GM21717 (cell line): ENCODE measurements at regions not wholly inside any gene's neighbourhood (a gene's known extent, or its start where the extent isn't known, plus 50 kb on each side); places are given as distances from the start of the nearest gene placed in this dataset.
"Not testable (repeated sequence)": the region's sequence is repeated elsewhere in the genome, so short reads cannot be mapped to it uniquely, and the experiment has no call there.

Experiments
- ATAC-seq: cut with Tn5 transposase; IDR thresholded peaks from one replicate; pipeline ENCODE4 v1.9.1; 2021; ENCODE audit warnings: mild to moderate bottlenecking, moderate library complexity; ENCODE audit not compliant: unreplicated experiment

DNA sequence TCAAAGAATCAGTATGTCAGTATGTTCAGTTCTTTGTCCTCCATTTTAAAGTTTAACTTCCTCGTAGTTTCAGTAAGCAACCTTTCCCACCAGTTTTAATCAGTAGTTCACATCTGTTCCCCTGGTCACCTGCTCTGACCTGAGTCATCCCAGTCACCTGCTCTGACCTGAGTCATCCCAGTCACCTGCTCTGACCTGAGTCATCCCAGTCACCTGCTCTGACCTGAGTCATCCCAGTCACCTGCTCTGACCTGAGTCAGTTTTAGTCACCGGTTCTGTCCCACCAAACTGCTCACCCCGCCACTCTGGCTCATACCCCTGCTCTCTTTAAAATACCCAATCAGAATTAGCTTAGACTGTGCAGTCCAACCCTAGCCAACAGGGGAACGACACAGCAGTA, 180.1 kb upstream of the CNTN6 start:
- not testable (repeated sequence) for ATAC-seq

DNA sequence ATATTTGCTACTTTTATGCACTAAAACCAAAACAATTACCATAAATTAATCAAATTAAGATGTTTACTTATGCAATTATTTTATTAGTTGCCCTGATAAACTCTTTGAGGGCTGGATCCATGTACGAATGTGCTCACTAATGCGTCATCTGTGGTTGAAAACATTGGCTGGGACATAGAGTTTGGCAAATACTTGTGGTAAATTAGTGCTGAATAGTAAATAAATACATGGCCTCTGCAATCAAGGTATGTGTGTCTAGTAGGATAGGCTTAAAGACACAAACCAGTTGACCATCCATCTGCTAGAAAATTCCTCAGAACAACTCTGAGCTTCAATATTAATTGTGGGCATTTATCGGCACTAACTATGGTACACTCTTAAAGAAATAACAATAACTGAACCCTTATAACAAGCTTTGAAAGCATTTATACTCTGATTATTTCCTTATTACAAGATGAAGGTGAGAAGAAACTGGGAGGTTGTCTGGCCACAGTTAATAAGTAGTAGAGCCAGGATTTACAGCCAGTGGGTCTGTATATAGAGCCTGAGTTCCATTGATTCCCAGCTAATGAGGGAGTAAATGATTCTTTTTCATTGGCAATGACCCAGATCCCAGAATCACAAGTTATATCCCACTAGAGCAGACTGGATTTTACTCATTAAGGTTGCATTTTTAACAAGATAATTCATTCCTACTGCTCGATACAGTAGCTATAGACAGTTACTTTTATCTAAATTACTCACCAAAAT, 169.5 kb upstream of the CNTN6 start:
- ATAC-seq: no peak

DNA sequence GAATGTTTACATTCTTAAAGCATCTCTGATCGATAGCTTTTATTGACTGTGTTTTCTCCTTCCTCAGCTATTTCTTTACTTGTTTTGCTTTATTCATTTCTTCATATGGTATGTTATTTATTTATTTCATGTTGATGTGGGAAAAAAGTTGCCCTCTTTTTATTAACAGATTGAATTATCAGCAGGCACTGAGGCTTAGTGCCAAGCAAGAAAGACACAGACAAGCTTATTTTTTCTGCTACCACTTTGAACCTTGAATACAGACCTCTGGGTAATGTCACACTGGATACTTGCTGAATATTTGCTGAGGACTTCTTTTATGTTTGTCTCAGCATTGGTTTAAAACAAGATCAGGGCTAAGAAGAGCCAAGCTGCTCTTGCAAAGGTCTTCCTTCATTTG, 162.0 kb upstream of the CNTN6 start:
- ATAC-seq: no peak

DNA sequence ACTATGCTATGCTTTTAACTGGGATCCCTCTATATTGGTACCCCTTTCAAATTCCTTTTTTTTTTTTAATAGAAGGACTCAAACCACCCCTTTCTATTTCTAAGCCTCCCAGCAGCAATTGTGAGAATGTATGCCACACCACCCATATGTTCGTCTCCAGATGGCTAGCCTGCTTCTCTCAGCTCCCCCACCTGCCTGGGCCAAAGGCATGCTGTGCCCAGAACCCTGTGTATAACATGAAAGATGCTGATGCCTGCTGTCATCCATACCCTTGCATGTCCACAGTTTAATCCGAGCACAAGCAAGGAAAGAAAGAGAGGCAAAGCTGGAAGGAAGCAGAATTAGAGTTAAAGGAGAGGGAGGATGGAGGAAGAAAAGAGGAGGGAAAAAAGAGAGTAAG, 159.5 kb upstream of the CNTN6 start:
- ATAC-seq: no peak

DNA sequence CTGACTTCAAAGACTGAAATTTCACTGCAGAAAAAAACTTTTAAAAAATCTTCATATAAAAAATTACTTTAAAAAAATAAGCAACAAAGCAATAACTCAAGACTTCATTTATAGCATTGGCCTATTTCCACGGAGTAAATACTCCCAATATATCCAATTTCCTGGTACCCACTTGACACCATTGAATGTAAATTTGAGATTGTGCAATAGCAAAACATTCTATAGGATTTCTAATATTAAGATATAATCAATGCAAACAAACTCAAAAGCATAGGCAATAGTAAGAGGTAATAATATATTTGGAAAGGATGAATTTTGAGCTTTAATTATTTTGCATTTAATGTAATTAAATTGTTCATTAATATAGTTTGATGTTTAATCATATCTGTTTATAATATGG, 148.0 kb upstream of the CNTN6 start:
- no peak for ATAC-seq

DNA sequence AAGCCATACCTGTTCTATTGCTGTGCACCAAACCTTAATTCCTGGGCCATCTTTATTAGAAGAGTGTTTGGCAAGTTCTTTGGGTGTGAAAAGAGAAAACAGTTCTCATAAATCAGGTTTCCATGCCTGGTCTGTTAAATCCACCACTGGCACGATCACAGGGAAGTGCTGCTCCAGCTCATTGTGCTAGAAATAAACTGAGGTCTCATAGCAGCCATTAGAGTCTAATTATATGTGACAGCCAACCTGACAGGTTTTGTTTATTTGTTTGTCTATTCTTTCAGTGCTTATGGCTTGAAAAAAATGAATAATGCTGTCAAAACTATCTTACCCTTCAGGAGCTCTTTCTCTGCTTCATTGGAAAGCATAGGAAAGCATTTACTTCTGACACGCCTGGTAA, 147.1 kb upstream of the CNTN6 start:
- no peak for ATAC-seq

DNA sequence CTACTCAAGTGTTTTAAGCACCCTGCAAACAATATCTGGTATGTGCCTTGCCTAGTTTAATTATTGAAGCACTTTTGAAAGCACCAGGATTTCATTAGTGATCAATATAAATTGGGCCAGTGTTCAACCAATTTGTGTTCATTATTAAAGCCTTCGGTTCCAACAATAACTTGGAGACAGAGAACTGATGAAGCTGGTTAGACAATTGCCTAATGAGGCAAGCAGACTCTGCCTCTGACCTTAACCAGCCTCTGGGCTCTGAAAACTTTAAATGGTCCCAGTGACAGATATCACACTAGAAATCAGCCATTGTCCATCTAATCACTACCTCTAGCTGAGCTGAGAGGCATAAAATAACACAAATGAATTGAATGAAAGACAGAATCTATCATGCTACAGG, 139.9 kb upstream of the CNTN6 start:
- no peak for ATAC-seq

DNA sequence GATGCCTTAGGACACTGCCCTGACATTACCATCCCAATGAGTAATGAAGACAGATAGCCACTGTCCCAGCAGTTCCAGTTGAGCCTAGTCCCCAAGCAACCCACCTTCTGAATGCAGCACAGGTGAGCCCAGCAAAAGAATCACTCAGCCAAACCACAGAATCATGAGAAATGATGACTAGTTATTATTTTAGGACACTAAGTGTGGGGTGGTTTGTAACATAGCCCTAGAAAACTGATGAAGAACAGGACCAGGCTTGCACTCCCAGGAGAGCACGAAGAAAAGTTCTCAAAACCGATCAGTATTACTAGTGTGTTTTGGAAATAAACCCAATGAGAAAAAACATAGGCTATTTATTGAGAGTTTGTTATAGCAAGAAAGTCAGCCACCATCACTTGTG, 129.6 kb upstream of the CNTN6 start:
- no peak for ATAC-seq

DNA sequence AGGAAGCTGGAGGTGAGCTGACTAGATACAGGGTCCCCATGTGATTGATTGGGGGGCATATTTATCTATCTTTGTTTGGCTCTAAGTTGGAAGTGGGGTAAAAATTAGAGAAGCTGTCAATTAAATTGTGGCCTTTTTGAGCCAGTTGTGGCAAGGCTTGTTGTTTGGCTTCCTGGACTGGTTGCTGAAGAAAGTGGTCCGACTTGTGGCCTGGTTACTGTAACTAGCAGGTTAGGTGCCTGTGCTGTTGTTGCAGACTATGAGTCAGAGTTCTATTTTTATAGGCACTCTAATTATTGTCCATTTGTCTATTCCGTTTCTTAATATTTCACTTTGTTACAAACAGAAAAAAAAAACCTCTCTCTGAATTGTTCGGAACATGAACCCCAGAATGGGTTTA, 129.1 kb upstream of the CNTN6 start:
- no peak for ATAC-seq

DNA sequence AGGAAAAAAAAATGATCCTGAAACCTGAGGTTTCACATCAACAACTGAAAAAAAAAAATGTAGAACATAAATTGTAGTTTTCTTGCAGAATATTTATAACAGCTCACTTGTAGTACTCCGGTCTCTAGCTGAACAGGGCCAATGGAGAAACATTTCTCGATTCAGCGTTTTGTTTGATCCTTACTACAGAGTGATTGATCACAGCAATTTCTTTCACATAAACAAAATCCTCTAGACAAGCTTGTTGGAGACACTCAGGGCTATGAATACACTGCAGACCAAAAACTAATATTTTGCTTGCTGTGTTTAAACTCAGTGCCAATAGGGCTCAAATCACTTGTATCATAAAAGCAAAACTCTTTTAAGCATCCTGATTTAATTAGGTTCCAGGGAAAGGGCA, 127.0 kb upstream of the CNTN6 start:
- no peak for ATAC-seq

DNA sequence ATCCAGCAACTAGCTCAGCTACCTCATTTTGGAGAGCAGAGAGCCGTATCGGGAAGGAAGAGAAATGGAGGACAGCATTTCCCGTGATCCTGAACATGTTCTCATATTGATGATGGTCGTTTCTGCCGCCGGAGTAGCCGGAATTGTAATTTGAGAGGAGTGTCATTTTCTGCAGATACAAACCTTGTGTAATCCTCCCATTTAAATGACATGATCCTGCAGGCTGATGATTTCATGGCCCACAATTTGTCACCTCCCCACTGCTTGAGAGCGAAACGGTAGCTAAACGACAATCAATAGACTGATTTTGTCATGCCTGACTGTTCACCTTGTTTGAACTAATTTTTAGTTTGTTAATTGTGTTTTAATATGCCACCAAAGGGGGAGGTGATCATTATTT, 126.5 kb upstream of the CNTN6 start:
- ATAC-seq: no peak

DNA sequence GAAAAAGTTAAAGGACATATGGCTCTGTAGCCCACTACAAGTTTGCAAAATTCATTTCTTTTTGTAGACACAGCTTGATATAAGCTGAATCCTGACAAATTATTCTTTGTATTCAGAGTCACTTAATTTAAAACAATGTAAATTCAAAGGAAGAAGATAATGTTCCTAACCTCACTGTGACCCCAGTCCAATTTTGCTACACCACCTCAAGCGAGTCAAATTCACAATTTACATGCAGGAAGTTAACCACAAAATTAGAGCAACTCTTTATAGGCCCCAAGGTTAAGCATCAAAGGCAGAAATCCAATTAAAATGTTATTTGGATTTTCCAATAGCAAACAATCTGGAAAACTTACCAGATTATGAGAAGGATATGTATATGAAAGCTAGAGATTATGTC, 119.5 kb upstream of the CNTN6 start:
- no peak for ATAC-seq

DNA sequence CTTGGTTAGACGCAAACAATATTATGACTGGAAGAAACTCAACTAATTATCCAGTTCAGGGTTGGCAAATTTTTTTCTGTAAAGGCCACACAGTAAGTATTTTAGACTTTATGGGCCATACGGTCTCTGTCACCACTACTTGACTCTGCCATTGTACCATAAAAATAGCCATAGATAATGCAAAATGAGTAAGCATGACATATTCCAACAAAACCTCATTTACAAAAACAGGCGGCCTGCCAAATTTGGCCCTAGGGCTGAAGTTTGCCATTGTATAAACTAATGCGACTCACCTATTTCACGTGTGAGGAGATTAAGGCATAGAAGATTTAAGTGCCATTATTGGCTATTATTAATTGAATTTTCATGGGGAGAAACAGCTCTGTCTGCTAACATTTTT, 116.8 kb upstream of the CNTN6 start:
- no peak for ATAC-seq

DNA sequence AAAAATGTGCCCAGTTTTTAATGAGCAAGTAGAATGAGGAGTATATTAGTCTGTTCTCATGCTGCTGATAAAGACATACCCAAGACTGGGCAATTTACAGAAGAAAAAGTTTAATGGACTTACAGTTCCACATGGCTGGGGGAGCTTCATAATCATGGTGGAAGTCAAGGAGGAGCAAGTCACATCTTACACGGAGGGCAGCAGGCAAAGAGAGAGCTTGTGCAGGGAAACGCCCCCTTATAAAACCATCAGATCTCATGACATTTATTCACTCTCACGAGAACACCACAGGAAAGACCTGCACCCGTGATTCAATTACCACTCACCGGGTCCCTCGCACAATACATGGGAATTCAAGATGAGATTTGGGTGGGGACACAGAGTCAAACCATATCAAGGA, 111.7 kb upstream of the CNTN6 start:
- ATAC-seq: no peak

DNA sequence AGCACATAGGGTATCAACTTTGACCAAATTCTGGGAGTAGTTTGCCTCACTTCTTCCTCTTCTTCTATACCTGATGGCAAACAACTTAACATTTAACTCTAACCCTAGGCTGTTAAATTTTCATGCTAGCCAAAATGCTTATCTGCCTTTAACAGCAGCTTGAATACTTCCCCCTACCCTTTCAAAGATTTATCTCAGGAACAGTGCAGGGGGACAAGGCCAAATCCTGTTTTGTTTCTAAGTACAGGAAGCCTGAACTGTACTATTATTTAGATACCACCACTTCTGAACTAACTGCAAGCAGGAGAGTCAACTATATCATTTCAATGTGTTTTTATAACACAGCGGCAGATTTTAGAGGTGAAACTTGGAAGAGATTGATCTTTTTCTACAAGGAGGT, 104.0 kb upstream of the CNTN6 start:
- ATAC-seq: no peak

DNA sequence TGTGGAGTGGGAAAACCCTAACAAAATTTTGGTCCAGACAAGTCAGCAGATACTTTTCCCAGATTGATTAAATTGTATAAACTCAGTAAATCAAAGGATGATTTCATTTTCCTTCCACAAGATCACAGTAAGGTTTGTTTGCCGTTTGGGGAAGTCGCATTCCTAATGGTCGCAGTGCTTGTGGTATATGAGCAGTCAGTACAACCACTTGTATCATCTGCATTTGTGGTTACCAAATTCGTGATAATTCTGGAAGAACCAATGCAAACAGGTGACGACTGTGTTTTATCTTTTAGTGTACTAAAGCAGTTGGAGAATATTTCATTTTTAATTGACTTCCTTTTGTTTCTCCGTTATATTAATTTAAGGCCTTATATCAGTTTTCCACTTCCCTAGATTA, 100.0 kb upstream of the CNTN6 start:
- ATAC-seq: no peak

DNA sequence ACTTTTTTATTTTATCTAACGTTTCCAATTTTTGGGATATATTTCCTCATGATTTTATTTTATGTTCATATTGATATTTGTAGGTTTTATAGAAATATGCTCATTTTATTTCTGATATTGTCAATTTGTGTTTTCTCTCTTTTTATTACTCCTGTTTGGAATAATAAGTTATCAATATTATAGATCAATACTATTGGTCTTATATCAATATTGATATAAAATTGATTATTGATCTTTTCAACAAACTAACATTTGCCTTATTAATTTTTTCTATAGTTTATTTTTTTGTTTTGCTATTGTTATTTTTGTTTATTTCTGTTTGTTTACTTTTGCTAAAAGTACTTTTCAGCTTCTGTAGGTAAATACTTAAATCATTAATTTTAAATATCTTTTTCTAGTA, 90.8 kb upstream of the CNTN6 start:
- ATAC-seq: no peak

DNA sequence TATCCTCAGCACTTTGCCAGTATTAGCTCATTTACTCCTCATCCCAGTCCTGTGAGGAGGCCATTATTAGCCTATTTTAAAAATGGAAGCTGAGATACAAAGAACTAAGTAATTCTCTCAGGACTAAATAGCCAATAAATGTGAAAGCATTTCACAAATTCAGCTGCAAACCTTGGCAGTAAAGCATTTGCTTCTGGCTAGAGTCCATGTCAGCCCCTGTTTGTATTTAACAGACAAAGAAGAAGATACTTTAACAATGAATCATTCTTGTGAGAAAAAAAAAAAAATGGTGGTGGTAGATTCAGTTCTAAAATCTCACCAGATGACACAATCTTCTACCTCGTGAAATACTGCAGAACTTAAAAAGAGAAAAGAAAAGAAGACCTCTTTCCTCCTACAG, 85.0 kb upstream of the CNTN6 start:
- no peak for ATAC-seq

DNA sequence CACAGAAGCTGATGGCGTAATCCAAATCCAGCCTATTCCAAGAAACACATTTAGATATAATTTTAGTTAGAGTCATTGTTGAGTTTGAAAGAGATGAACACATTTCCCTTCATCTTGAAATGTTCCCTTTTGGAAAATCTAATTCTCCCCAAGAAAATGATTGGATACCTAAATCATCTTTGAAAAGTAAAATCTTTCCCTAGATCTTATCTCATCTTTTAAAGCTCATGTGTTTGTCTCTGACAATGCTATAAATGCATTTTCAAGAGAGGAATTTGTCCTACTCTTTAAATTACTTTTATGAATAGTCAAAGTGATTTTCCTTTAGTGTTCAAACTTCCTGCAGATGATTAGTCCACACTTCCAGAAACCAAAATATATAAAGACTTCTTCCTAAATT, 82.6 kb upstream of the CNTN6 start:
- ATAC-seq: no peak

DNA sequence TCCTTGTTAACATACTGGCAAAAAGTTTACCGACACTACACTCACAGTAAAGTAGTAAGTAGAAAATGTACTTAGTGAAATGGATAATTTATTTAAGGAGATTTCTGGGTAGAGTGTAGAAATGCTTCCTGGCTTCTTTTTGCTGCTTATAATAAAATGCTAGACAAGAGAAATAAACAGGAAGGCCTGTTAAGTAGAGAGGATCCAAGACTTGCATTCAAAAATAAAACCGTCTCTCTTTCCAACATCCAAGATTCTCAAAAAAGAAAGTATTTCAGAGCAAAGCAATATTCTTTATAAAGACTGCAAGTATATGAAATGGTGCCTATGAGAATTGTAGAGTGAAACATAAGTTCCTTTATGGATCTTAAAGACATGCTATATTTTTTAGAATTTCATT, 77.0 kb upstream of the CNTN6 start:
- ATAC-seq: no peak

DNA sequence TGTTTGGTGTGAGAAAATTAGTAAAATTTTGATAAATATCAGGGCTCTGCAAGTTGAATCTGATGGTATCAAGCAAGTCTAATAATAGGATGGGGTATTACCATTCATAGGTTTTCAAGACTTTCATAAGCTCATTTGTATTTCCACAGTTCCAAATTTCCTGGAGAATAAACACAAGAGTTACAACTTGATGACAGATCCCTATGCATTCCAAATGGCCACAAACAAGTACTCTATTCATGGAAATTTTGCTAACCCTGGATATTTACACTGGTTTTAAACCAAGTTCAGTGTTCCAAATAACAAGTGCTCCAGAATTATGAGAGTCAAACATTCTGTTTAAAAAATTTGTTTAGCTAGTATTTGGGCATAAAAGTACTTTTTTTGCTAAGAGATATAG, 75.0 kb upstream of the CNTN6 start:
- no peak for ATAC-seq

DNA sequence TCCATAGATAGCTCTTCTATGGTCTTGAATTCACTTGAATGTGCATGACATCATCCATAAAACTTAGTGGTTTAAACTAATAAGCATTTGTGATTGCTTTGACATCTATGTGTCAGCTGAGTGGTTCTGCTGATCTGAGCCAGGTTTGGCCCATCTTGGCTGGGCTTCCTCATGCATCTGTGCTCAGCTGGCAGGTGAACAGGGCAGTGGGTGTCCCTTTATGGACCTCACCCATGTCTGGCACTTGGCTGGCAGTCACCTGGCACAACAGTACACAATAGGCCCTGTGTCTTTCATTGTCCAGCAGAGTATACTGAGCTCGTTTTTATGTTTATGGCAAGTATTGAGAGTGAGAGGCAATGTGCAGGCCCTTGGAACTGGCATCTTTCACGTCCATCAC, 73.7 kb upstream of the CNTN6 start:
- ATAC-seq: no peak

DNA sequence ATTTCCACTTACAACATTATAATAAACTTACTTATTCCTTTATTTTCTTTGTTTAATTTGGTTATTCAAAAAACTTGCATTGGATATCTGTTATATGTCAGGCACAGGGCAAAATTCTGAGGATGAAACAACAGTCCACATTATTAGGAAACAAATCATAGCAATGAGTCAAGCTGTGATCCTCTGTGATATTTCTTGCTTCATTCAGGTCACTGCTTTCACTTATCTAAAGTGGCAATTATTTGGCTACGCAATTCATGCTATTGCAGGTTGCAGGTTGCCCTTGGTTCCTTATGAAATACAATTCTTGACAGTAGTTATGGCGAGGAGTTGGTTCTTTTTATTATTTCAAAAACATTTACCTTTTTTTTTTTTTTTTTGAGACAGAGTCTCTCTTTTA, 66.4 kb upstream of the CNTN6 start:
- no peak for ATAC-seq
